Gastrocnemius medialis (tissue), 4 donors: ENCODE measurements at regions not wholly inside any gene's neighbourhood (a gene's known extent, or its start where the extent isn't known, plus 50 kb on each side); places are given as distances from the start of the nearest gene placed in this dataset.

ENCODE experiments used
- ATAC-seq, 2 donors: fragments of 150-250 bp; one replicate each; pipeline ENCODE4 v1.9.1; 2016
- DNase-seq, 2 donors: peaks; one replicate each; pipeline ENCODE4 v3.0.0-alpha.2; 2019
- H3K27ac ChIP-seq, 4 donors: fragments of 200-600 bp; sonication (generic); 1 replicate in 1 of 4; 2 replicates in 3 of 4; pipeline ENCODE4 v1.5.1; 2016 to 2018; ENCODE audit warnings: mild to moderate bottlenecking in 2 of 4, moderate library complexity in 1 of 4
- H3K27me3 ChIP-seq, 3 donors: fragments of 200-600 bp; sonication (generic) in 2 of 3; 1 replicate in 1 of 3; 2 replicates in 2 of 3; pipeline versions ENCODE4 v1.5.1 to v1.6.0; 2016 to 2019; ENCODE audit warnings: mild to moderate bottlenecking in 1 of 3, moderate library complexity in 1 of 3
- H3K36me3 ChIP-seq, 2 donors: fragments of 200-600 bp; sonication (generic) in 1 of 2; one replicate each; pipeline ENCODE4 v1.5.1; 2017 to 2018
- H3K4me1 ChIP-seq, 2 donors: fragments of 200-600 bp; sonication (generic) in 1 of 2; one replicate each; pipeline ENCODE4 v1.5.1; 2016 to 2017; ENCODE audit warnings: mild to moderate bottlenecking in 2 of 2
- H3K4me3 ChIP-seq, 4 donors: fragments of 200-600 bp; sonication (generic) in 3 of 4; 1 replicate in 1 of 4; 2 replicates in 3 of 4; pipeline ENCODE4 v1.5.1; 2016 to 2019; ENCODE audit warnings: mild to moderate bottlenecking in 2 of 4
- H3K9me3 ChIP-seq, 3 donors: fragments of 200-600 bp; sonication (generic) in 2 of 3; 1 replicate in 1 of 3; 2 replicates in 2 of 3; pipeline ENCODE4 v1.5.1; 2016 to 2019
- CTCF ChIP-seq, 5 experiments: fragments of 450-650 bp in 3 of 5; fragments of 200-600 bp in 2 of 5; sonication (generic) in 2 of 5; IDR thresholded peaks in 4 of 5; conservative IDR thresholded peaks in 1 of 5; 1 replicate in 4 of 5; 2 replicates in 1 of 5; pipeline ENCODE4 v1.5.1; 2016 to 2019; ENCODE audit warnings: antibody characterized with exemption in 5 of 5, mild to moderate bottlenecking in 3 of 5, moderate library complexity in 3 of 5
- POLR2A ChIP-seq, 2 donors: fragments of 450-650 bp; IDR thresholded peaks; one replicate each; pipeline ENCODE4 v1.6.1; 2017; ENCODE audit warnings: antibody characterized with exemption in 2 of 2, mild to moderate bottlenecking in 2 of 2, moderate library complexity in 2 of 2
- in situ Hi-C, 4 donors: fragments of 200-750 bp; cut with MboI; loops; one replicate each; pipeline versions ENCODE4 v1.15.0 to v1.8.0; 2017; ENCODE audit warnings: low sequenced_read_pairs in 4 of 4
- intact Hi-C: fragments of 100-400 bp; cut with DNase I; formaldehyde crosslinking; loops from one replicate; pipeline ENCODE4 v1.15.1; 2023; ENCODE audit warnings: low total_unique reads

- in situ Hi-C loops, result no loop called here
- H3K4me3 ChIP-seq, result no peak overlapping the region
These were observed 1132.7 kb downstream of the SLITRK1 start for GRCh38 chr13:82749551-82749950.

GRCh38 chr13:82747958-82748357, 1134.3 kb downstream of the SLITRK1 start:
- Histone ChIP-seq H3K4me1 (no peaks in the 10 kb centered on the region), H3K27ac (no peak overlapping the region), H3K9me3 (no peaks in the 10 kb centered on the region), H3K36me3 (no peaks in the 10 kb centered on the region), H3K27me3 (no peaks in the 10 kb centered on the region), H3K4me3 (no peak overlapping the region)
- TF ChIP-seq POLR2A (IDR thresholded peaks at IDR 0.05), result no peak
- TF ChIP-seq CTCF (IDR thresholded peaks at IDR 0.05 in 4 of 5, conservative IDR thresholded peaks at IDR 0.05 in 1 of 5), result no peak
- no peak for ATAC-seq
- intact Hi-C loops (loop anchor here (5.0 kb wide), 1 partner anchor 984 kb away; no protein-coding TSS in a partner anchor), in situ Hi-C loops (no loop called here)
- no peak for DNase-seq

More at GRCh38 chr13:82749551-82749950, 1132.7 kb downstream of the SLITRK1 start:
- ATAC-seq (no peak), DNase-seq (no peak)
- Histone ChIP-seq H3K27ac (no peak overlapping the region), H3K9me3 (no peaks in the 10 kb centered on the region), H3K4me1 (no peaks in the 10 kb centered on the region), H3K36me3 (no peaks in the 10 kb centered on the region), H3K27me3 (no peaks in the 10 kb centered on the region)
- intact Hi-C loops, result loop anchor here (5.0 kb wide), 1 partner anchor 983 kb away; no protein-coding TSS in a partner anchor
- no peak for TF ChIP-seq POLR2A (IDR thresholded peaks at IDR 0.05)
- no peak for TF ChIP-seq CTCF (IDR thresholded peaks at IDR 0.05 in 4 of 5, conservative IDR thresholded peaks at IDR 0.05 in 1 of 5)

DNA sequence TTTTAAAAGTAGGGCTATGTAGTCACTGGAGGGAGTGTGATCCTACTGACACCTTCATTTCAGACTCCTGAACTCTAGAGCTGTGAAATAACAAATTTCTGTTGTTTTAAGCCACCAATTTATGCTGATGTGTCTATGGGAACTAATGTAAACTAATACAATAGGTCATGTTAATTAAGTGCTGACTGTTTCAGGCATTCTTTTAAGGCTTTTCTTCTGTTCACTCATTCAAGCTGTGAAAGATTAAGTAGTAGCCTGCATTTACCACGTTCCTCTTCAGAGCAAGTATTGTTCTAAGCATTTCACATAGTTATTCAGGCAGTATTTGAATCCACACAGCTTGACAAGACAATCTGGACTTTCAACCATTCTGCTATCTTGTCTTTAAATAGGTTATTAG, 1135.0 kb downstream of the SLITRK1 start:
- no peaks in the 10 kb centered on the region for H3K36me3 ChIP-seq
- no peak overlapping the region for H3K4me3 ChIP-seq
- H3K9me3 ChIP-seq, result no peaks in the 10 kb centered on the region
- H3K27ac ChIP-seq, result no peak overlapping the region
- no peaks in the 10 kb centered on the region for H3K4me1 ChIP-seq
- no peaks in the 10 kb centered on the region for H3K27me3 ChIP-seq
- intact Hi-C loops (loop anchor here (5.0 kb wide), 1 partner anchor 985 kb away; no protein-coding TSS in a partner anchor), in situ Hi-C loops (no loop called here)
- TF ChIP-seq POLR2A (IDR thresholded peaks at IDR 0.05), result no peak
- ATAC-seq (no peak), DNase-seq (no peak)

DNA sequence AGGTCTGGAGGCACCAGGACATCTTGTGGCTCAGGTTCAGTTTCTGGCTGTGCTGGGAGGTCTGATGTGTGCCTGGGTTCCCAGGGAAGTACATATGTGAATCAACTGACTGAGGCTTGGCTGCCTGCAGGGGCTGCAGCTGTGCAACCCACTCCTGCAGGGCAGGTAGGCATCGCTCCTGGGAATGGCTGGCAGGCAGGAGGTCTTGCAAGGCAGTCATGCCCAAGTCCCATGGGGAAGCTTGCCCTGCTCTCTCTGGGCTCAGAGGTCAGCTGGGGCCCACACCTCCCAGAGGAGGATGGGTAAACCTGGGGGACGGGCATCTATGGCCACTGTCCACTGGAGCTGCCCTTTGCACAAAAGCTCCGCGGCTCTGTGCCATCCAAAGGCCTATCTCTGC, 1141.8 kb downstream of the SLITRK1 start:
- Histone ChIP-seq H3K27ac (no peak overlapping the region), H3K4me3 (no peak overlapping the region), H3K36me3 (no peaks in the 10 kb centered on the region), H3K9me3 (no peaks in the 10 kb centered on the region), H3K4me1 (no peaks in the 10 kb centered on the region), H3K27me3 (no peaks in the 10 kb centered on the region)
- ATAC-seq (no peak), DNase-seq (no peak)
- in situ Hi-C loops, result no loop called here
- no peak for TF ChIP-seq POLR2A (IDR thresholded peaks at IDR 0.05)
- TF ChIP-seq CTCF (IDR thresholded peaks at IDR 0.05 in 4 of 5, conservative IDR thresholded peaks at IDR 0.05 in 1 of 5), result no peak
- intact Hi-C loops, result no loop called here

GRCh38 chr13:82739881-82740280, 1142.4 kb downstream of the SLITRK1 start:
- H3K4me3 ChIP-seq, result no peak overlapping the region
- no peak for ATAC-seq
- in situ Hi-C loops (no loop called here), intact Hi-C loops (no loop called here)
- no peak for DNase-seq
- H3K27ac ChIP-seq, result no peak overlapping the region
- no peak for TF ChIP-seq POLR2A (IDR thresholded peaks at IDR 0.05)
- no peak for TF ChIP-seq CTCF (IDR thresholded peaks at IDR 0.05 in 4 of 5, conservative IDR thresholded peaks at IDR 0.05 in 1 of 5)
- H3K4me1 ChIP-seq, result no peaks in the 10 kb centered on the region
- no peaks in the 10 kb centered on the region for H3K9me3 ChIP-seq
- no peaks in the 10 kb centered on the region for H3K27me3 ChIP-seq
- no peaks in the 10 kb centered on the region for H3K36me3 ChIP-seq
